IMR-90 (cell line): ENCODE measurements at regions not wholly inside any gene's neighbourhood (a gene's known extent, or its start where the extent isn't known, plus 50 kb on each side); places are given as distances from the start of the nearest gene placed in this dataset.

ENCODE experiments used
- CEBPB ChIP-seq: IDR thresholded peaks from 2 replicates; pipeline ENCODE4 v1.6.1; 2012; ENCODE audit warnings: low read depth, low read length, improper control_type of control experiment
- CHD1 ChIP-seq: IDR thresholded peaks from 2 replicates; pipeline ENCODE4 v1.6.1; 2012; ENCODE audit warnings: low read depth, low read length, improper control_type of control experiment
- MXI1 ChIP-seq: IDR thresholded peaks from 2 replicates; pipeline ENCODE4 v1.6.1; 2012; ENCODE audit warnings: low read depth, mild to moderate bottlenecking, low read length, moderate library complexity, borderline replicate concordance
- NFE2L2 ChIP-seq: fragments of 150-350 bp; IDR thresholded peaks from 2 replicates; pipeline ENCODE4 v1.6.1; 2016; ENCODE audit warnings: low read depth, mild to moderate bottlenecking, low read length
- POLR2A ChIP-seq: IDR thresholded peaks from 2 replicates; pipeline ENCODE4 v1.6.1; 2012; ENCODE audit warnings: mild to moderate bottlenecking, low read depth, low read length
- RCOR1 ChIP-seq: IDR thresholded peaks from 2 replicates; pipeline ENCODE4 v1.6.1; 2012; ENCODE audit warnings: mild to moderate bottlenecking, low read length, improper control_type of control experiment; ENCODE audit not compliant: insufficient replicate concordance
- SMC3 ChIP-seq: fragments of 150-350 bp; IDR thresholded peaks from 2 replicates; pipeline ENCODE4 v1.6.1; 2016; ENCODE audit warnings: low read depth, mild to moderate bottlenecking, antibody characterized with exemption, low read length, moderate library complexity
- TF ChIP-seq, protein P1 (sequence below): conservative IDR thresholded peaks from 2 replicates; pipeline ENCODE4 v1.5.1; 2012; ENCODE audit warnings: mild to moderate bottlenecking, low read depth, low read length, improper control_type of control experiment
- TF ChIP-seq, protein P2 (sequence below): fragments of 150-350 bp; IDR thresholded peaks from 2 replicates; pipeline ENCODE4 v1.6.1; 2017; ENCODE audit warnings: mild to moderate bottlenecking, antibody characterized with exemption, low read length, low read depth
- TF ChIP-seq, protein P3 (sequence below): fragments of 150-350 bp; IDR thresholded peaks from 2 replicates; pipeline ENCODE4 v1.6.1; 2016; ENCODE audit warnings: low read depth, mild to moderate bottlenecking, low read length, moderate library complexity, borderline replicate concordance

DNA sequence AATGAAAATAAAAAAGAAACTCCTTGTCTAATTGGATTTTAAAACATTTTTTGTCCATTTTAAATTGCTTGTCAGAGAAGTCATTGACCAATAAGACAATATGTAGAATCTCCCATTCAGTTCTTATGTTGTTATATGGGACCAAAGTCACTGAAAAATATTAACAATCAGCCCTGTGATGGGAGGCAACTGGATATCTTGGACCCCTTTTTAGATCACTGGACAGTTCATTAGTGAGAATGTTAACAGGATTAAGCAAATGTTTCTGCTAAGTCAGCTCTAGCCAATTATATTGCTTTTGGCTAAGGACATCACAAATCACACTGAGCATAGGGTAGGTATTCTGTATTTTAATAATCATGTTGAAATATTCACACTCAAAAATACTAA lies 609.1 kb upstream of the USP24 start:
- TF ChIP-seq POLR2A (no peak), SMC3 (no peak), NFE2L2 (no peak), MXI1 (no peak), RCOR1 (no peak), CHD1 (no peak), CEBPB (no peak)
- TF ChIP-seq, protein P1, sequence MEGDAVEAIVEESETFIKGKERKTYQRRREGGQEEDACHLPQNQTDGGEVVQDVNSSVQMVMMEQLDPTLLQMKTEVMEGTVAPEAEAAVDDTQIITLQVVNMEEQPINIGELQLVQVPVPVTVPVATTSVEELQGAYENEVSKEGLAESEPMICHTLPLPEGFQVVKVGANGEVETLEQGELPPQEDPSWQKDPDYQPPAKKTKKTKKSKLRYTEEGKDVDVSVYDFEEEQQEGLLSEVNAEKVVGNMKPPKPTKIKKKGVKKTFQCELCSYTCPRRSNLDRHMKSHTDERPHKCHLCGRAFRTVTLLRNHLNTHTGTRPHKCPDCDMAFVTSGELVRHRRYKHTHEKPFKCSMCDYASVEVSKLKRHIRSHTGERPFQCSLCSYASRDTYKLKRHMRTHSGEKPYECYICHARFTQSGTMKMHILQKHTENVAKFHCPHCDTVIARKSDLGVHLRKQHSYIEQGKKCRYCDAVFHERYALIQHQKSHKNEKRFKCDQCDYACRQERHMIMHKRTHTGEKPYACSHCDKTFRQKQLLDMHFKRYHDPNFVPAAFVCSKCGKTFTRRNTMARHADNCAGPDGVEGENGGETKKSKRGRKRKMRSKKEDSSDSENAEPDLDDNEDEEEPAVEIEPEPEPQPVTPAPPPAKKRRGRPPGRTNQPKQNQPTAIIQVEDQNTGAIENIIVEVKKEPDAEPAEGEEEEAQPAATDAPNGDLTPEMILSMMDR: no peak
- TF ChIP-seq, protein P2, sequence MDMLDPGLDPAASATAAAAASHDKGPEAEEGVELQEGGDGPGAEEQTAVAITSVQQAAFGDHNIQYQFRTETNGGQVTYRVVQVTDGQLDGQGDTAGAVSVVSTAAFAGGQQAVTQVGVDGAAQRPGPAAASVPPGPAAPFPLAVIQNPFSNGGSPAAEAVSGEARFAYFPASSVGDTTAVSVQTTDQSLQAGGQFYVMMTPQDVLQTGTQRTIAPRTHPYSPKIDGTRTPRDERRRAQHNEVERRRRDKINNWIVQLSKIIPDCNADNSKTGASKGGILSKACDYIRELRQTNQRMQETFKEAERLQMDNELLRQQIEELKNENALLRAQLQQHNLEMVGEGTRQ: no peak
- TF ChIP-seq, protein P3, sequence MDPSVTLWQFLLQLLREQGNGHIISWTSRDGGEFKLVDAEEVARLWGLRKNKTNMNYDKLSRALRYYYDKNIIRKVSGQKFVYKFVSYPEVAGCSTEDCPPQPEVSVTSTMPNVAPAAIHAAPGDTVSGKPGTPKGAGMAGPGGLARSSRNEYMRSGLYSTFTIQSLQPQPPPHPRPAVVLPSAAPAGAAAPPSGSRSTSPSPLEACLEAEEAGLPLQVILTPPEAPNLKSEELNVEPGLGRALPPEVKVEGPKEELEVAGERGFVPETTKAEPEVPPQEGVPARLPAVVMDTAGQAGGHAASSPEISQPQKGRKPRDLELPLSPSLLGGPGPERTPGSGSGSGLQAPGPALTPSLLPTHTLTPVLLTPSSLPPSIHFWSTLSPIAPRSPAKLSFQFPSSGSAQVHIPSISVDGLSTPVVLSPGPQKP: no peak
